ENCODE measurements at regions not wholly inside any gene's neighbourhood (a gene's known extent, or its start where the extent isn't known, plus 50 kb on each side); places are given as distances from the start of the nearest gene placed in this dataset.

GRCh38 chr13:31055589-31055988 lies 106.1 kb downstream of the HSPH1 start:
- BruUV-seq (replicated peaks): no TSS peak
- POLR2A ChIA-PET: no interaction called here
- H3K36me3 ChIP-seq (ENCODE audit: insufficient read depth, low read length): no peaks in the 10 kb centered on the region

GRCh38 chr13:31054632-31055031 lies 107.1 kb downstream of the HSPH1 start:
- Histone ChIP-seq H3K4me3 (ENCODE audit: low read depth, low read length, poor library complexity, severe bottlenecking) (no peak overlapping the region), H3K27ac (ENCODE audit: low read depth, low read length, poor library complexity, severe bottlenecking) (no peak overlapping the region), H4K20me1 (ENCODE audit: insufficient read depth, low read length) (no peaks in the 10 kb centered on the region), H3K36me3 (ENCODE audit: insufficient read depth, low read length) (no peaks in the 10 kb centered on the region), H3K9me2 (ENCODE audit: insufficient read depth, low read length) (no peaks in the 10 kb centered on the region), H3K4me2 (ENCODE audit: low read length) (no peak overlapping the region), H2AFZ (ENCODE audit: low read length) (no peak overlapping the region), H3K79me2 (ENCODE audit: insufficient read depth, low read depth, low read length) (no peaks in the 10 kb centered on the region), H3K9me3 (ENCODE audit: low read length) (no peaks in the 10 kb centered on the region), H3K4me1 (ENCODE audit: insufficient read depth, low read length, poor library complexity, severe bottlenecking) (no peaks in the 10 kb centered on the region)
- no peak for DNase-seq (ENCODE audit: low spot score)
- CTCF ChIA-PET (ENCODE audit: unreplicated experiment): no interaction called here
- POLR2A ChIA-PET: no interaction called here
- intact Hi-C loops (cut with micrococcal nuclease; ENCODE audit: unreplicated experiment): no loop called here
- TF ChIP-seq EZH2phosphoT487 (IDR thresholded peaks at IDR 0.05; ENCODE audit: borderline replicate concordance, low read depth, low read length): no peak
- no peak for TF ChIP-seq CTCF (conservative IDR thresholded peaks at IDR 0.05; ENCODE audit: low read length)
- no TSS peak for BruUV-seq (replicated peaks)

More at GRCh38 chr13:31055589-31055988, 106.1 kb downstream of the HSPH1 start:
- Histone ChIP-seq H4K20me1 (ENCODE audit: insufficient read depth, low read length) (no peaks in the 10 kb centered on the region), H3K9me3 (ENCODE audit: low read length) (no peaks in the 10 kb centered on the region), H3K4me3 (ENCODE audit: low read depth, low read length, poor library complexity, severe bottlenecking) (no peak overlapping the region), H3K4me1 (ENCODE audit: insufficient read depth, low read length, poor library complexity, severe bottlenecking) (no peaks in the 10 kb centered on the region), H3K4me2 (ENCODE audit: low read length) (no peak overlapping the region), H2AFZ (ENCODE audit: low read length) (no peak overlapping the region), H3K9me2 (ENCODE audit: insufficient read depth, low read length) (no peaks in the 10 kb centered on the region), H3K27ac (ENCODE audit: low read depth, low read length, poor library complexity, severe bottlenecking) (no peak overlapping the region), H3K79me2 (ENCODE audit: insufficient read depth, low read depth, low read length) (no peaks in the 10 kb centered on the region)
- DNase-seq (ENCODE audit: low spot score): no peak
- CTCF ChIA-PET (ENCODE audit: unreplicated experiment): no interaction called here
- TF ChIP-seq EZH2phosphoT487 (IDR thresholded peaks at IDR 0.05; ENCODE audit: borderline replicate concordance, low read depth, low read length) (no peak), CTCF (conservative IDR thresholded peaks at IDR 0.05; ENCODE audit: low read length) (no peak)
- intact Hi-C loops (cut with micrococcal nuclease; ENCODE audit: unreplicated experiment): no loop called here

GRCh38 chr13:31053896-31054295 lies 107.8 kb downstream of the HSPH1 start:
- no peak for TF ChIP-seq CTCF (conservative IDR thresholded peaks at IDR 0.05; ENCODE audit: low read length)
- TF ChIP-seq EZH2phosphoT487 (IDR thresholded peaks at IDR 0.05; ENCODE audit: borderline replicate concordance, low read depth, low read length): no peak
- no peak for DNase-seq (ENCODE audit: low spot score)
- H3K27ac ChIP-seq (ENCODE audit: low read depth, low read length, poor library complexity, severe bottlenecking): no peak overlapping the region
- H2AFZ ChIP-seq (ENCODE audit: low read length): no peak overlapping the region
- ChIA-PET CTCF (ENCODE audit: unreplicated experiment) (no interaction called here), POLR2A (no interaction called here)
- H3K4me3 ChIP-seq (ENCODE audit: low read depth, low read length, poor library complexity, severe bottlenecking): no peak overlapping the region
- H4K20me1 ChIP-seq (ENCODE audit: insufficient read depth, low read length): no peaks in the 10 kb centered on the region
- no peaks in the 10 kb centered on the region for H3K36me3 ChIP-seq (ENCODE audit: insufficient read depth, low read length)
- intact Hi-C loops (cut with micrococcal nuclease; ENCODE audit: unreplicated experiment): no loop called here
- H3K9me2 ChIP-seq (ENCODE audit: insufficient read depth, low read length): no peaks in the 10 kb centered on the region
- H3K4me1 ChIP-seq (ENCODE audit: insufficient read depth, low read length, poor library complexity, severe bottlenecking): no peaks in the 10 kb centered on the region
- no peaks in the 10 kb centered on the region for H3K79me2 ChIP-seq (ENCODE audit: insufficient read depth, low read depth, low read length)
- BruUV-seq (replicated peaks): no TSS peak
- no peak overlapping the region for H3K4me2 ChIP-seq (ENCODE audit: low read length)
- no peaks in the 10 kb centered on the region for H3K9me3 ChIP-seq (ENCODE audit: low read length)
